NCI-H446 treated with DMSO at 0.1 percent for 48 hours (cell line): ENCODE measurements at regions not wholly inside any gene's neighbourhood (a gene's known extent, or its start where the extent isn't known, plus 50 kb on each side); places are given as distances from the start of the nearest gene placed in this dataset.
"Not testable (repeated sequence)": the region's sequence is repeated elsewhere in the genome, so short reads cannot be mapped to it uniquely, and the experiment has no call there.

ENCODE experiments used
- DNase-seq: peaks from one replicate; lab custom pipeline; 2025; lab: John Stamatoyannopoulos, UW

DNA sequence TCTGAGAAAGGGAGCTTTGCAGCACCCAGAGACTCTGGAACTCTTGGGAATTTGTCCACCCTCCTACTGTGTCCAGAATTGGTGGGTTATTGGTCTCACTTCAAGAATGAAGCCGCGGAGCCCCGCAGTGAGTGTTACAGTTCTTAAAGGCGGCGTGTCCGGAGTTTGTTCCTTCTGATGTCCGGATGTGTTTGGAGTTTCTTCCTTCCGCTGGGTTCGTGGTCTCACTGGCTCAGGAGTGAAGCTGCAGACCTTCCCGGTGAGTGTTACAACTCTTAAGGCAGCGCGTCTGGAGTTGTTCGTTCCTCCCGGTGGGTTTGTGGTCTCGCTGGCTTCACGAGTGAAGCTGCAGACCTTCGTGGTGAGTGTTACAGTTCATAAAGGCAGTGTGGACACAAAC, 824.7 kb downstream of the LRRTM4 start:
- not testable (repeated sequence) for DNase-seq

DNA sequence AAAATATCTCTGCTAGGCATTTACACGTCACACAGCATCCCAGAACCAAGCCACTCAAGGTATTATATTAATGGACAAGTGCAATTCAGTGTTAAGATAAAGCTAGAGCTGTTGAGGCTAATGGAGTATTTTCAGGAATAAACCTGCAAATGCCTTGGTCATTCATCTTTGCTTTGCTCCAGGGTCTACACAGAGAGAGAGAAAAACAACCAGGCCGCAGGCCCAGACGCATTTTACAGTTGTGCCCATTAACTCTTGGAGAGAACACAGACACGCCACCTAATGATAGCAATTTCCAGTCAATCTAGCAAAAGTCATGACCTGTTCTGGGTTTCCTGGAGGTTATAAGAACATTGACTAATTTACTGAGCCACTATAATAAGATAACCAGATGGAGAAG, 829.3 kb downstream of the LRRTM4 start:
- no peak for DNase-seq

DNA sequence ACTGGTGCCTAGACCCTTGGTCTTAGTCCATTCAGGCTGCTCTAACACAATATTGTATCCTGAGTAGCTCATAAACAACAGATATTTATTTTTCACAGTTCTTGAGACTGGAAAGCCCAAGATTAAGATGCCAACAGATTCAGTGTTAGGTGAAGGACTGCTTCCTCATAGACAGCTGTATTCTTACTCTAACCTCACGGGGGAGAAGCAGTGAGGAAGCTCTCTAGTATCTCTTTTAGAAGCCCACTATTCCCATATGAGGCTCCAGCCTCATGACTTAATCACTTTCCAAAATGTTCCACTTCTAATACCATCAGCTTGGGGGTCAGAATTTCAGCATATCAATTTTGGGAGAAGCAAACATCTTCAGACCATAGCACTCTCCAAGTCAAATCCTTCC, 833.4 kb downstream of the LRRTM4 start:
- no peak for DNase-seq

DNA sequence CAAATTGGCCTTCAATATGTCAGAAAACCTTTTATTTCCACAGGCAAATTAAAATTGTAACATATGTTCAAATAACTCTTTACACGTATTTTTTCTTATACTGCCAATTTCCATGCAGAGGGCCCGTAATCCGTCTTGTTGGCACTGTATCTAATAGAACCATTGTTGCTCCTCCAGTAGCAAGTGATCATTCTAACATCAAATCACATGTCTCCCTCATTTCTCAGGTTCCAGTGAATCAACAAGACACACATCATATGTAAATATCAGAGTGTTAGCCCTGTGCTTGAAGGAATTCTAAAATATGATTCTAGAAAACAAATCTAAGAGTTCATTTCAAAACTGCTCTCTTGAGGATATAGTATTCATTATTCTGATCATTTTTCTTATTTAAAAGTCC, 834.3 kb downstream of the LRRTM4 start:
- DNase-seq: no peak

DNA sequence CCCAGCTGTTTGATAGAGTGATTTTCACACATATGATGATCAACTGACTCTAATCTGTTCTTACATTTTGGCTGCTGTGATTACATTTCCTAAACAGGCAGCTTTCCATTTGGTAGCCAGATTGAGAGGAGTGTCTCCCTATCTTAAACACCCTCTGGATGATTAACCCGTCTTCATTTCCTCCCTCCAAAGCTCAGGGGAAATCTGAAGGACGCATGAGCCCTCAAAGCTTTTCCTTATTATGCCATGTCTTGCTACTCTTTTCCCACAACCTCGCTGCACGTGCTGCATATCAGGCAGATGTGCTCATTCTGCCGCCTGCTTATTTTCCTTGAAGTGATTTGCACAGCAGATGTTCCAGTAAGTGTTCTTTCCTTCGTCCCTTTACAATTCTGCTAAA, 837.4 kb downstream of the LRRTM4 start:
- DNase-seq: no peak

DNA sequence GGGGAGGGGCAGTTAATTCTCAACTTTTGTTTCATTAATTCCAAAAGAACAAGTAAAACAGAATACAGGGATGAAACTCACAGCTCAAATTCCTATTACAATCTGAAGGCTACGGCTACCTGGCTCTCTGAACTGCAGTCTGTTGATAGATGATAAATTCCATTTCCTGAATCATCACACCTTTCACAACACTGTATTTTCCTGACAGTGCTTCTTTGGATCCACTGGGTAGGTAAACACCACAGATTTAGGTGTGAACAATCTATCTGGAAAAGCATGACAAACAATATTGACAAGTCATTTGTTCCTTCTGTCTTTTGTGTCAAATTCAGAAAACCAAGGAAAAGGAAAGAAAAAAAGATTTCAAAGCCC, 843.2 kb downstream of the LRRTM4 start:
- no peak for DNase-seq

DNA sequence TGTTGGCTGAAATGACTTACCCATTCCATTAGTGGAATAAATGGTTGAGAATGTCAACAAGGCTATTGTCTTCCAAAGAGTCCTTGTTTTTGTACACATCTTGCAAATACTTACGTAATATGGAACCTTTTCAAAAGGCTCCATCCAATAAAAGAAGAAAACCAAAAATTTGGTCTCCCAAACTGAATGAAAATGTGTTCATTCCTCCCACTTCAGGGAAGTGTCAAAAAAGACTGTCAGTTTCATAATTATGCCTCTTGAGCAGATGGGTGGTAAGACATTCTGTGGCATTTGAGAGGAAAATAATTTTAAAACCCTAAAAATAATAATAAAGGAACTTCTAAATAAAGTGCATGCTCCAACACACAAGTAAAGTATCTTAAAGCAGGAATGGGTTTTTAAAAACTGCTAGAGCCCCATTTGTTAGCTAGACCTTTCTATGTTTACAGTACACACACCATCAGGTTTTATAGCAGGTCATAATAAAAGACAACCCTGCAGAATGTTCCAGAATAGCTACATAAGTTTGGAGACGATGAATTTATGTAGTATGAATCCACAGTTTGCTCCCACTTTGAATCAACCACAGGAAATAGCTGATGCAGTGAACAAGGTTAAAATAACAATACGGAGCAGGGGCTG, 843.7 kb downstream of the LRRTM4 start:
- DNase-seq: no peak

DNA sequence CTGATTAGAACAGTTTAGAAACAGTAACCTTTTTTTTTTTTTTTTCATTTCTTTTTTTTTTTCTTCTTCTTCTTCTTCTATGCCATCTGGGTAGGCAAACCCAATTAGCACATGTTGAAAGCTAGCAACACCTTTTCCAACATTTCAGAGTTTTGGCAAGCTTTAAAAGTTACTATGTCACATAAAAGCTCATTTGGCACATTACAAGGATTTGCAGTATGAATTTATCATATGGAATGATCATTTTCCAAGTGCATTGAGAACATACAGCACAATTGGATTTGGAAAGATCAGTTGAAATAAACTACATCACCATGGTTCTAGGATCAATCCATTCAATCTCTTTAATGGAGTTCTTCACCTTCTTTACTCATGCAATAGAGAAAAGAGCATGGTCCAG, 847.0 kb downstream of the LRRTM4 start:
- DNase-seq: no peak

DNA sequence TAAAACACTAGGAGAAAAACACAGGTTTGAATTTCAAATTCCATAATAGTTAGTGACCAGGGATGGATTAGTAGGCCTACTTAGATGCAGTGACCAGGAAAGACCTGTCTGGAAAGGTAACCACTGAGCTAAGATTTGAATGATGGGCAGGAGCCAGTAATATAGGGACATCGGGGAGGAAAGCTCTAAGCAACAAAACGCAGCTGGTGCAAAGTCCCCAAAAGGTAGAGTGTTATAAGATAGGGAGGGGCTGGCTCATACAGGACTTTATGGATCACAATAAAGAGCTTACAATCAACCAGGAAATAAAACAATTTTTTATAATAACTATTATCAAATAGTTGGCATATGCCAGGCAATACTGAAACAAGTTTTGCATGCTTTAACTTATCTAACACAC, 849.4 kb downstream of the LRRTM4 start:
- DNase-seq: no peak

DNA sequence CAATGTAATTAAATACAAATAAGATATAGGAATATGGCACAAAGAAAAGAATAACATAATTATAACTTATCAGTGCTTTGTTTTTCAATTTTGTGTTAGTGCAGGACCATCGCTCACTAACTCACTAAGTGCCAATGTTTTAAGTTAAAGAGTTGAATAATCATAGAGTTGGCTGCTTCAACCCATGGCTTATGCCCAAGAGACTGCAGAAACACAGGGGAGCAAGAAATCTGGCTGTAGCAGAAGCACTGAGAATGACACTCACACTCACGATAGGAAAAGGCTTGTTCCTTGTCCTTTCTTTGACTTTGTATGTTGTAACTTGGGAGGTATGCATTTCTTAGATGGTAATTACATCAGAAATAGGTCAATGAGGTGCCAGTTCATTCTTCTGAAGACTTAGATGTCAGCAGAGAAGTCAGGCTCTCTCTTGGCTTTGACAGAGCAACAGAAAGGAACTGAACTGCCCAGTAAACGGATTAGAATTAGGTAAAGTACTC, 852.2 kb downstream of the LRRTM4 start:
- DNase-seq: no peak

DNA sequence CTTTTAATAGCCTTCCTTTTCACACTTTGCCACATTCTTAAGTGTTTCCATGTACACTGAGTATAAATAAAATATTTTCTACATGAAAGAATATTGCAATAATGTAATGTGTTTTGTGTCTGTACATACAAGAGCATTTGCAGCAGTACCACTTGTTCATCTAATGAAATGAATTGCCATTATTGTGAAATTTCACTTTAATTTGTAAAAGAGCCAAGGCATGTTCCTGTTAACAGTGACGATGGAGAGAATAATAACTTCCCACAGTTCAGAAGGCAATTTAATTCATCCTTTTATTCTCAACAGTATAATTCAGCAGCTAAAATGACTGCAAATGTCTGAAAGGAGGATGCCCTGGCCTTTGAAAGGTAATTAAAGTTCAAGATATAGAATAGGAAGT, 853.9 kb downstream of the LRRTM4 start:
- no peak for DNase-seq

DNA sequence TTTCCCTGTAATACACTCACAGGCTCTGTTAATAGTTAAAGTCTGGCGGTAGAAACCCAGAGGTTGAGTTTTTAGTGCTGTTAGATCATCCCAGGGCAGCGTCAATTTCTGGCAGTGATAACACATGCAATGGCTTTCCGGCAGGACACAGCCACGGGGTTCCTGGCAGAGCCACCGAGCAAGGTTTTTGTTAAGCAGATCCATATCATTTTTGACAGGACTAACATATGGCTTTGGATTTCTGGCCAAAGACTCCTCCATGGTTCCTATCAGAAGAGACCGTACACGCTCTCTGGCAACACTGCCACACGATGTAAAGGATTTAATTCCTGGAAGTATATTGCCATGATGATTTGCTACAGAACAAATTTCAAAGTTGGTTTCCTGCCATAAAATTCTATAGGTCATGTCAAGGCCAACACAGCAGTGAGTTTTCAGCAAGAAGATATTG, 854.3 kb downstream of the LRRTM4 start:
- DNase-seq: peak; percentile 50

DNA sequence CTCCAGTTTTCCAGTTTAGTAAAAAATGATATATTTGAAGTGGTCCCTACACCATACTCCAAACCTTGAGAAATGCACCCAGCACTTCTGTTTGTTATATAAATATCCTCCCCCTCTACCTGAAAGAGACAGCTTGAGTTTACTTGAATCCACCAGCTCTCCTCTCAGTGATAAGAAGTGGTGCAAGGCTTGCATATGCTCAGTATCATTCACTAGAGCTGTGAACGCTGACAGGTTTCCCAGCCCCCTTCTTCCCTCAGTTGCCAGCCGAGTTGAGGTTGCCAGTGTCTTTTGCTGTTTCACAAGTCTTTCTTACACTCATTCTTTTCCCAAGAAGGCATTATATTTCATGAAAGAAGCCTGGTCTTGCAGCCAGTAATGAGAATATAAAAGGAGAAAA, 880.0 kb downstream of the LRRTM4 start:
- no peak for DNase-seq

DNA sequence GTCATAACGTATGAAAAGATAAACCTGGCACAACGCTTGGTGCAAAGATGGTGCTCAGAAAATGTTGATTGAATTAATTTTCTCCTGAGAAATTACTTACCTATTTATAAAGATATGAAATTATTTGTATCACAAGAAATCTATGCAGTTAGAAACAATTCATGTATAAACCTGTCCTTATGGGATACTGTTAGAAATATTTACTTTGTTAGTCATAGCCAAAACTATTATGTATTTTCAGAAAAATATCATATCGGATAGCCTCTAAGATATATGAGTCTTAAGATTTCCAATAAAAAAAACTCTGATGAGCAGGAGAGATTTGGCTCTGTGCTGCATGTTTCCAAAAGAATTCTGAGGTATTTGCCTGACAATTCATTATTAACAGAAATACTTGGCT, 880.7 kb downstream of the LRRTM4 start:
- DNase-seq: no peak

DNA sequence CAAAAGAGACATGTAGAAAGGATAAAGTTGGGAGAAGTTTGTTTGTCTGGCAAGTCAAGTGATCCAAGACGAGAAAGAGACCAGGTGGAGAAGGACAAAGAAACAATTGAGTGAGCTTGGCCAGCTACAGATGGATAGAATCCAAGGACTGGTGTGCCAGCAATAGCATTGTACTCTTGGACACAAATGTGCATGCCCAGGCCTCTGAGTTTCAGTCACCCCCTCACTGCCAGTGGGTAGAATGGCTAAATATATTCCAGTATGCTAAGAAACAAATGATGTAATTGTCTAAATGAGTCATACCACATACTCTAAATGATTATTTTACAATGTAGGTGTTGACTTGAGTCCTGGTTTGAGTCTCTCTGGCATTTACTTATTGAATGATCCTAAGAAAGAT, 881.3 kb downstream of the LRRTM4 start:
- no peak for DNase-seq

DNA sequence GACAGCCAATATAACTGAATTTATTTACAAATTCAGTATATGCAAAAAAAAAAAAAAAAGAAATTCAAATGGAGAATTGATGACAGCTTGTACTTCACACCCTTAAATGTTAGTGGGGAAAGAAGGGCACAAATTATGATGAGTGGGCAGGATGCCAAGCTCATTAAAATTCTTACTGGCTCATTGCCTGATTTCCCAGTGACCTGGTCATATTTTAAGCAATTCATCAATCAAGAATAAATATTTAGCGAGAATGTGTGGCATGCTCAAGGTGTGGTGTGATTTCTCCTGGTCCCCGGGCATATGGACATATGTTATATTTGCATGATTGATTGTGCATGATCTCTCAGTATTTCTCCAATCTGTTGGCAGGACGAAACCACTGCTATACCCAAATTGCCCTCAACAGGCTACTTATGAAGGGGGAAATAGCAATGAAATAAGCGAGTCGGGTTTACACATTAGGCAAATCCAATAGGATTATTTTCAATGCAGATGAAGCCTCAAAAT, 883.0 kb downstream of the LRRTM4 start:
- no peak for DNase-seq

DNA sequence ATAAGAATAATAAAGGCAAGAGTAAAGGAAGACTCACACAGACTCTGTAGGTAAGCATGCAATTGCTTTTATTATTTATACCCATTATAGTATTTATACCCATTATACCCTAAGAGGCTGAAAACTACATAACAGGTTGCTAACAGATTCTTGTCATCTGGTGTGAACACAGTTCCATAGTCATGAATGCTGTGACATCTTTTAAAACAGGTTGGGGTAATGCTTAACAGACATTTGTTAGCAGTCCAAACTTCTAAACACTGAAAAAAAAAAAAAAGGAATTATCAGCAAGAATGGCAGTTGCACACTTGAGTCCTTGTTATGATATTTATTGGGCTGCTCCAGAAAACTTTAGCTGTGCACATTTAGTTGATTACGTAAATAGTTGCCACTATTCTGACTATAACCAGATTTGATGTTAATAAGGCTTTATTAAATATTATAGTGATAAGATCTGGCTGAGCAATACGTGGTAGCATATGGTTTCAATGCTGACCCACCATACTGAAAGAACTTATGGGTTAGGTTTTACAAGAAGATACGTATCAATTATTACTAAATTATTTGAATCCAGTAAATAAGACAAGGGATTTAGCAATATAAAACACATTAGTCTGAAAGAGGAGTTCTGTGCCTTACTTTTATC, 888.8 kb downstream of the LRRTM4 start:
- no peak for DNase-seq

DNA sequence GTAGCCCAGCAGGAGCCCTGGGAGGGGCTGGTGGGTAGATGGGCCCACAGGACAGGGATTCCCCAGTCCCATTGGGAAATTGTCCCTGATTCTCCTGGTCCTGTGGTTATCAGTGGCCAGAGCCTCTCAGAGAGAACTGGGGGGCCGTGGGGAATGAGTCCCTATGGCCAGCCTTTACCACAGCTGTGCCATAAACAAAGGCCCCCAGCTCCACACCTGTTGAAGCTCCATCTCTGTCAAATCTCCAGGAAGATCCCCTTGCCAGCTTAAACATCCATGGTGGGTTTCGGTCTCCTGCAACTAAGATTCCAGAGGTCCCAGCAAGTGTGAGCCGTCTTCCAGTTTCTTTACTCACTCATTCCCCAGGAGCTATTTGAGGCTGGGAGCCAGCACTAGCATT, 897.1 kb downstream of the LRRTM4 start:
- DNase-seq: no peak

DNA sequence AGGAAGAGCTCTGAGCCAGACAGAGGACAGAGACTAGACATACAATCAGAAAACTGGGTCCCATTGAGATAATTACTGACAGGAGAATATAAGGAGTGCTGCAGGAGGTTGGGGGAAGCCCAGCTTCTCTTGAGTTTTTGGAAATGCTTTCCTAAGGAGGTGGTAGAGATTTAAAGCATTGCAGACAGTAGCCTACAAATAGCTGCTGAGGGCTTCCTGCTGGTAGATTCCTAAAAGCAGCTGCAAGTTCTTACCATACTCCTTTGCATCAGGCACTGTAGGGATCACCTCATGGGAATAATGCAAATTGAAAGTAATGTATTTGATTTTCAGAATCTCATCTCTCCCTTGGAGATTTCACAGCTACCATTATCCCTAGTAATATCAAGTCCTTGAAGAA, 902.6 kb upstream of the GCFC2 start:
- no peak for DNase-seq

DNA sequence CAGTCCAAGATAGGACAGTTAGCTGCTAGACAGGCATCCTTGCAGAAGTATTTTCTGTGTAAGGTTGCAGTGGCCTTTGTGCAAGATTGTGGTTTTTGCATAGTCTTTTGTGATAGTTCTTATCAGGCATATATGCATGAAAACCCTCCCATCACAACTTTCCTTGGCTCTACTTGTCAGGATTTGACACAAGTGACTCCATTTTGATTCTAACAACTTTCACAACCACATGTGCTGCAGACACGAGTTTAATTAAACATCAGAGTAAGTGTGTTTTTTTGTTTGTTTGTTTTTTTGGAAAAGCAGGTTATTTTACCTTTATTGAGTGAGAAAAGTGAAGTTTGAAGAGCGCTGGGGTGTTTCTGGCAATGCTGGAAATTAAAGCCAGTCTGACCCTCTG, 902.0 kb upstream of the GCFC2 start:
- no peak for DNase-seq

DNA sequence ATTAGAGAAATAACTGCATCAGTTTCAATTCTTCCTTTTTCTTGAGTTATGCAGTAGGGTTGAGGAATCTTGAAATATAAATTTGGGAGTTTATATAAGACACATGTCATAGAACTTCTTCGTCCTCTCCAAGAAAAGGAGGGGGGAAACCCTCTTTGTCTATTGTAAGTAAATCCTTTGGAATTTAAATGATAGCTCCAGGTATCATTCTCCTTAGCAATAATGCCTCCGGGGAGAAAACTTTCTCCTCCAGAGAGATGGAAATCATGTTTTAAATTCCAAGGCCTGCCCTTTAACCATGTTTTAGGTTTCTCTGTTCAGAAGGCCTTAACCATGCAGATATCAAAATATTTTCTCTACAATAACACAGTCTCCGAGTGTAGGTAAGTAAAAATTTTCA, 899.7 kb upstream of the GCFC2 start:
- DNase-seq: no peak

DNA sequence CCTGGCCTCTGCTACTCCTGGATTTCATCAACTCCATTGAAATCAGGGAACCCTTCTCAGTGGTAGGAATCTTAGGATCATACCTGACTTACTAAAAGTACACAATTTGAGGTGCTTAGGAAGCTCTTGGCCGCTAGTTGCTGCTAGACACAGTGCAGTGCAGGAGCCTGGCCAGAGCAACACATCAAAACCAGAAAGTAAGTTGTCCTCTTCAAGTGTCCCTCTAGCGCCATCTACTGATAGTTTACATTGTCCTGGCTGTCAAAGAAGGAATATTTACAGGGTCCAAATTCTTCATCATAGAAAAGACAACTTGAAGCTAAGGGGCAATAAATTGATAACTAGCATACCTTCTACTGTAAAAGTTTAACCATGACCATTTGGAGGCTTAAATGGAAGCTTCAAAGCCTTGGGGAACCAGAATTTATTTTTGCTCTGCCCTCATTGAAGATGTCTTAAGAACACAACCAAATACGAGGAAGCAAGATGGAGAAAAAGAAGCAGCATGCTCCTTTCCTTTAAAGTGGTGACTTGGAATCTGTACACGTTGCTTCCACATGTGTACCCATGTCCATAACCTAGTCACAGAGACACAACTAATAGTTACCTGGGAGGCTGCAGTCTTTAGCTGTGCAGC, 889.1 kb upstream of the GCFC2 start:
- DNase-seq: peak; percentile 26

DNA sequence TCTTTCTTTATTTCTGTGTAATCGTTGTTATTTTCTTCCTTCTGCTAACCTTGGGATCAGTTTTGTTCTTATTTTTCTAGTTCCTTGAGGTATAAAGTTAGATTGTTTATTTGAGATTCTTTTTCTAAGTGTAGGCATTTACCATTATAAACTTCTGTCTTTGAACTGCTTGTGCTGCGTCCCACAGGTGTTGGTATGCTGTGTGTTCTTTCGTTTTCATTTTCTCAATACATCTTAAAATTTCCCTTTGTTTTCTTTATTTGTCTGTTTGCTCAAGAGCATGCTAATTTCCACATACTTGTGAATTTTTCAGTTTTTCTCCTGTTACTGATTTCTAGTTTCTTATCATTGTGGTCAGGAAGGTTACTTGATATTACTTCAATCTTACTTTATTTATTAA, 873.8 kb upstream of the GCFC2 start:
- no peak for DNase-seq
